Choroid plexus epithelial cell (primary cell): ENCODE measurements at regions not wholly inside any gene's neighbourhood (a gene's known extent, or its start where the extent isn't known, plus 50 kb on each side); places are given as distances from the start of the nearest gene placed in this dataset.

ENCODE experiments used
- DNase-seq: peaks from one replicate; pipeline ENCODE4 v3.0.0-alpha.2; 2010; ENCODE audit warnings: low read depth
- H3K4me3 ChIP-seq: 2 replicates; pipeline ENCODE4 v1.5.1; 2011; ENCODE audit warnings: low read depth, mild to moderate bottlenecking, control low read depth, low read length, moderate library complexity
- TF ChIP-seq, protein P1 (sequence below): conservative IDR thresholded peaks from 2 replicates; pipeline ENCODE4 v1.5.1; 2011; ENCODE audit warnings: low read depth, mild to moderate bottlenecking, control low read depth, inconsistent platforms, low read length, moderate library complexity

DNA sequence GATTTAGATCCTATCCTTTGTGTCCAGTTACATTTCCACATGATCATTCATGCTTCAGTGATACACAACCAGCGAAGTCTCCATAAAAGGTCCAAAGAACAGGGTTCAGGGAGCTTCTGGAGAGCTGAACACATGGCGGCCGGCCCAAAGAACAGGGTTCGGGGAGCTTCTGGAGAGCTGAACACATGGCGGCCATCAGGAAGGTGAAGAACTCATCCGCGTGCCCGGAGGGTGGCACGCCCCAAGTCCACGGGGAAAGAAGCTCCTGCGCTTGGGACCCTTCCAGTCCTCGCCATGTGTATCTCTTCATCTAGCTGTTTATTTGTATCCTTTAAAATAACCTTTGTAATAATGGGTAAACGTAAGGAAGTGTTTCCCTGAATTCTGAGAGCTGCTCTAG, 91.9 kb upstream of the FLRT2 start:
- TF ChIP-seq, protein P1, sequence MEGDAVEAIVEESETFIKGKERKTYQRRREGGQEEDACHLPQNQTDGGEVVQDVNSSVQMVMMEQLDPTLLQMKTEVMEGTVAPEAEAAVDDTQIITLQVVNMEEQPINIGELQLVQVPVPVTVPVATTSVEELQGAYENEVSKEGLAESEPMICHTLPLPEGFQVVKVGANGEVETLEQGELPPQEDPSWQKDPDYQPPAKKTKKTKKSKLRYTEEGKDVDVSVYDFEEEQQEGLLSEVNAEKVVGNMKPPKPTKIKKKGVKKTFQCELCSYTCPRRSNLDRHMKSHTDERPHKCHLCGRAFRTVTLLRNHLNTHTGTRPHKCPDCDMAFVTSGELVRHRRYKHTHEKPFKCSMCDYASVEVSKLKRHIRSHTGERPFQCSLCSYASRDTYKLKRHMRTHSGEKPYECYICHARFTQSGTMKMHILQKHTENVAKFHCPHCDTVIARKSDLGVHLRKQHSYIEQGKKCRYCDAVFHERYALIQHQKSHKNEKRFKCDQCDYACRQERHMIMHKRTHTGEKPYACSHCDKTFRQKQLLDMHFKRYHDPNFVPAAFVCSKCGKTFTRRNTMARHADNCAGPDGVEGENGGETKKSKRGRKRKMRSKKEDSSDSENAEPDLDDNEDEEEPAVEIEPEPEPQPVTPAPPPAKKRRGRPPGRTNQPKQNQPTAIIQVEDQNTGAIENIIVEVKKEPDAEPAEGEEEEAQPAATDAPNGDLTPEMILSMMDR = no peak
- no peak overlapping the region for H3K4me3 ChIP-seq
- no peak for DNase-seq

DNA sequence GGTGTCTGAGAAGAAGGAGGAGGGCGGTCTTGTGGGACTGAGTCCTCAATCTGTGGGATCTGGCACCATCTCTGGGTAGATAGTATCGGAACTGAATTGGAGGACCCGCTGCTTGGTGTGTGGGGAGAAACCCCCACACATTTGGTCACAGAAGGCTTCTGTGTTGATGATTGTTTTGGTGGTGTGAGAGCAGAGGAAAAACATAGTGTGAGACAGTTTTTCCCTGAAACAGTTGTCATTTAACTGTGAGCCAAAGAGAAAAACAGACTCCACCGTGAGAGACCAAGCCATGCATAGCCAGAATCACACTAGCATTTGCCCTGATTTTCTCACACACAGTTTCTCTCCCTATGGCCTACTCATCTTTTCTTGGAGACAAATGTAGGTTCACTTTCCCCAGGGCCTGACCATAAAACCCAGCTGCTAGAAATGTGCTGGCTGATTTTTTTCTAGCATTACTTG, 91.4 kb upstream of the FLRT2 start:
- no peak overlapping the region for H3K4me3 ChIP-seq
- no peak for DNase-seq
- TF ChIP-seq, protein P1 = no peak

DNA sequence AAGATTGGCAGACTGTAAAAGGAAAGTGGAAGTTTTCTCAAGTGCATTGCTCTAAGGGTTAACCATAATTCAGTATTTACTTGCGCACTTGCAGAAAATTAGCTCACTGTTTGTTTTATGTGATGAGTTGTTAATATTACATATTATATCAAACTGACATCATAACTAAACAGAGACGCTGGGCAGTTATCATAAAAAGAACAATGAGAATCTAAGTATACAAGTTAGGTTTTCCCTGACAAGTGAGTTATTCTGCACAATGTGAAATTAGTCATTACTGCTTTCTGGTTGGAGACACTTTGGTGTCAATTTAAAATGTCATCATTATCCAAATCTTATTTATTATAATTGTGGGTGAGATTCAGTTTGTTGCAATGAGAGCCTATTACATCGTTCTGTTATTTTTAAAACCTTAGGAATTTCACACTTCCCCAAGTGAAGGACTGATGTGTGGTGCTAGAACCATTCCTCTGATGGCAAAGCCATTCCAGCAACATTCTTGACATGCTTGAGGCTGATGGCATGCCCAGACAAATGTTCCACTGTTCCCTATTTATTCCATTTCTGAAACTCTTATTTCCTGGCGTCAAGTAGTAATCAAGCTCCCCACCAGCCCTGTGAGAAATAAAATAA, 90.1 kb upstream of the FLRT2 start:
- TF ChIP-seq, protein P1 = no peak

GRCh38 chr14:85441909-85442643, 87.9 kb upstream of the FLRT2 start:
- no peak for DNase-seq
- TF ChIP-seq, protein P1 = no peak
- H3K4me3 ChIP-seq = no peak overlapping the region

More for the DNA sequence above, 90.1 kb upstream of the FLRT2 start:
- DNase-seq = peak; percentile 59
- H3K4me3 ChIP-seq = no peak overlapping the region

GRCh38 chr14:85442996-85443395, 86.9 kb upstream of the FLRT2 start:
- H3K4me3 ChIP-seq = no peak overlapping the region
- no peak for DNase-seq
- TF ChIP-seq, protein P1 = no peak

GRCh38 chr14:85444635-85445034, 85.3 kb upstream of the FLRT2 start:
- peak; percentile 60 for DNase-seq
- TF ChIP-seq, protein P1 = no peak
- no peak overlapping the region for H3K4me3 ChIP-seq

DNA sequence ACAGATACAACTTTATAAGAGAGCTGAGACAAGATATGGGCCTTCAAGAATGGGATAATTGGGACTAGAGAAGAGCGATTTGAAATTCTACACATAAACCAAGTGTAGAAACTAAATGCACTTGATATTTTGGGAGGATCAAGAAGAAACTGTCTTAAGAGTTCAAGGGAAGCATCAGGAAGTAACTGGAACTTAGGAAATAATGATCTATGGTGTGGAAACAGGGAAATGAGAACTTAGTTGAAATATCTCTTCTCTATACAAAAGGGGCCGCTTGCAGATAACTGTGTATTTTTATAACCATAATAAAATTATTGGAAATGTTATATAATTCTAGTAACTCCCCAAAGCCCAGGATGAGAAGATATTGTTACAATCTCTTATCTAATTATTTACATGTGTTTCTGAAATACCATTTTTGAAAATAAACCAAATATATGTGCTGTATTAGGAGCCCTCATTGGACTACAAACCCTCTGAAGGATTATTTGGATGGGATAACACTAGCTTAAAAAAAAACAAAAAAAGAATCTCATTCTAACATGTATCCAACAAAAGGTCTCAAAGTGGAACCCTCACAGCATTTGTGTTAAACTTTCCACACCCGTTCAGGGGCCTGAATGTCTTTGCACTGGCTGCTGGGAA, 84.7 kb upstream of the FLRT2 start:
- H3K4me3 ChIP-seq = no peak overlapping the region
- TF ChIP-seq, protein P1 = no peak
- DNase-seq = no peak
